Glutamatergic neuron (in vitro differentiated cells): ENCODE measurements at regions not wholly inside any gene's neighbourhood (a gene's known extent, or its start where the extent isn't known, plus 50 kb on each side); places are given as distances from the start of the nearest gene placed in this dataset.

Experiments
- DNase-seq: peaks from one replicate; pipeline ENCODE4 v3.0.0; 2022
- H3K27ac Mint-ChIP-seq: one replicate; pipeline ENCODE4 v1.8.0; 2020; ENCODE audit warnings: mild to moderate bottlenecking, mixed read lengths, inconsistent platforms; ENCODE audit not compliant: unreplicated experiment
- H3K27me3 Mint-ChIP-seq: one replicate; pipeline ENCODE4 v1.8.0; 2020; ENCODE audit warnings: mild to moderate bottlenecking, moderate library complexity, mixed read lengths, inconsistent platforms; ENCODE audit not compliant: unreplicated experiment
- H3K36me3 Mint-ChIP-seq: one replicate; pipeline ENCODE4 v1.8.0; 2020; ENCODE audit warnings: mild to moderate bottlenecking, mixed read lengths, inconsistent platforms; ENCODE audit not compliant: unreplicated experiment
- H3K4me1 Mint-ChIP-seq: one replicate; pipeline ENCODE4 v1.8.0; 2020; ENCODE audit warnings: mild to moderate bottlenecking, low read depth, mixed read lengths, inconsistent platforms; ENCODE audit not compliant: unreplicated experiment
- H3K4me3 Mint-ChIP-seq: one replicate; pipeline ENCODE4 v1.8.0; 2020; ENCODE audit warnings: mild to moderate bottlenecking, mixed read lengths, inconsistent platforms; ENCODE audit not compliant: unreplicated experiment
- H3K9me3 Mint-ChIP-seq: one replicate; pipeline ENCODE4 v1.8.0; 2020; ENCODE audit warnings: mild to moderate bottlenecking, moderate library complexity, mixed read lengths, inconsistent platforms; ENCODE audit not compliant: unreplicated experiment
- TF ChIP-seq, protein P1 (sequence below): fragments of 200-600 bp; sonication (generic); IDR thresholded peaks from one replicate; pipeline ENCODE4 v1.5.0; 2021; ENCODE audit not compliant: partially characterized antibody, unreplicated experiment

GRCh38 chr5:110027527-110028322 is 338.0 kb downstream of the MAN2A1 start:
- Mint-ChIP-seq H3K4me3 (no peak overlapping the region), H3K36me3 (no peaks in the 10 kb centered on the region), H3K27me3 (no peaks in the 10 kb centered on the region), H3K4me1 (peaks cover 6% of the 10 kb centered on the region), H3K9me3 (peaks cover 2% of the 10 kb centered on the region), H3K27ac (no peak overlapping the region)
- DNase-seq = no peak
- TF ChIP-seq, protein P1, sequence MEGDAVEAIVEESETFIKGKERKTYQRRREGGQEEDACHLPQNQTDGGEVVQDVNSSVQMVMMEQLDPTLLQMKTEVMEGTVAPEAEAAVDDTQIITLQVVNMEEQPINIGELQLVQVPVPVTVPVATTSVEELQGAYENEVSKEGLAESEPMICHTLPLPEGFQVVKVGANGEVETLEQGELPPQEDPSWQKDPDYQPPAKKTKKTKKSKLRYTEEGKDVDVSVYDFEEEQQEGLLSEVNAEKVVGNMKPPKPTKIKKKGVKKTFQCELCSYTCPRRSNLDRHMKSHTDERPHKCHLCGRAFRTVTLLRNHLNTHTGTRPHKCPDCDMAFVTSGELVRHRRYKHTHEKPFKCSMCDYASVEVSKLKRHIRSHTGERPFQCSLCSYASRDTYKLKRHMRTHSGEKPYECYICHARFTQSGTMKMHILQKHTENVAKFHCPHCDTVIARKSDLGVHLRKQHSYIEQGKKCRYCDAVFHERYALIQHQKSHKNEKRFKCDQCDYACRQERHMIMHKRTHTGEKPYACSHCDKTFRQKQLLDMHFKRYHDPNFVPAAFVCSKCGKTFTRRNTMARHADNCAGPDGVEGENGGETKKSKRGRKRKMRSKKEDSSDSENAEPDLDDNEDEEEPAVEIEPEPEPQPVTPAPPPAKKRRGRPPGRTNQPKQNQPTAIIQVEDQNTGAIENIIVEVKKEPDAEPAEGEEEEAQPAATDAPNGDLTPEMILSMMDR = no peak

GRCh38 chr5:110031402-110032140 is 341.8 kb downstream of the MAN2A1 start:
- Mint-ChIP-seq H3K27ac (peak overlapping the region; percentile 75), H3K4me3 (no peak overlapping the region), H3K4me1 (peaks cover 18% of the 10 kb centered on the region), H3K36me3 (no peaks in the 10 kb centered on the region), H3K27me3 (peaks cover 3% of the 10 kb centered on the region), H3K9me3 (peaks cover 2% of the 10 kb centered on the region)
- DNase-seq = no peak
- TF ChIP-seq, protein P1 = no peak

- Mint-ChIP-seq H3K4me1 (peaks cover 18% of the 10 kb centered on the region), H3K36me3 (no peaks in the 10 kb centered on the region), H3K27ac (peak overlapping the region; percentile 75), H3K27me3 (peaks cover 3% of the 10 kb centered on the region), H3K9me3 (peaks cover 2% of the 10 kb centered on the region), H3K4me3 (no peak overlapping the region)
- TF ChIP-seq, protein P1 = no peak
- peak; percentile 34 for DNase-seq
Measured at GRCh38 chr5:110032376-110032775, 342.6 kb downstream of the MAN2A1 start.

- DNase-seq = no peak
- TF ChIP-seq, protein P1 = no peak
- Mint-ChIP-seq H3K27ac (peak overlapping the region; percentile 13), H3K27me3 (peaks cover 4% of the 10 kb centered on the region), H3K9me3 (no peaks in the 10 kb centered on the region), H3K36me3 (no peaks in the 10 kb centered on the region), H3K4me1 (peaks cover 18% of the 10 kb centered on the region), H3K4me3 (no peak overlapping the region)
Measured at GRCh38 chr5:110034056-110034600, 344.4 kb downstream of the MAN2A1 start.
